CD8-positive, alpha-beta memory T cell (primary cell): ENCODE measurements at regions not wholly inside any gene's neighbourhood (a gene's known extent, or its start where the extent isn't known, plus 50 kb on each side); places are given as distances from the start of the nearest gene placed in this dataset.

Experiments used
- CTCF ChIA-PET: fragments of 350-600 bp; sonication (Branson Sonifier 250); formaldehyde crosslinking; loops from one replicate; lab custom pipeline; 2021; ENCODE audit warnings: antibody characterized with exemption; lab: Charles Lee
- POLR2A ChIA-PET: fragments of 350-600 bp; sonication (Branson Sonifier 250); formaldehyde crosslinking; loops from one replicate; lab custom pipeline; 2021; ENCODE audit warnings: antibody characterized with exemption; lab: Charles Lee
- DNase-seq, 5 donors: peaks; one replicate each; pipeline versions ENCODE4 v3.0.0 to v3.0.0-alpha.2; 2020 to 2022; ENCODE audit warnings: mixed read lengths in 1 of 5
- H3K27ac ChIP-seq: one replicate; pipeline ENCODE4 v1.7.0; 2013; ENCODE audit warnings: low read depth, mild to moderate bottlenecking, low read length, moderate library complexity
- H3K27me3 ChIP-seq: 2 replicates; pipeline ENCODE4 v1.7.0; 2013; ENCODE audit warnings: low read length, mild to moderate bottlenecking; ENCODE audit not compliant: insufficient read depth, poor library complexity, severe bottlenecking
- H3K36me3 ChIP-seq: 2 replicates; pipeline ENCODE4 v1.7.0; 2013; ENCODE audit warnings: mild to moderate bottlenecking, low read length, moderate library complexity; ENCODE audit not compliant: insufficient read depth
- H3K4me1 ChIP-seq: 2 replicates; pipeline ENCODE4 v1.7.0; 2013; ENCODE audit warnings: mild to moderate bottlenecking, low read length, moderate library complexity; ENCODE audit not compliant: insufficient read depth
- H3K4me3 ChIP-seq: 2 replicates; pipeline ENCODE4 v1.7.0; 2013; ENCODE audit warnings: mild to moderate bottlenecking, low read length
- H3K9me3 ChIP-seq: 2 replicates; pipeline ENCODE4 v1.7.0; 2013; ENCODE audit warnings: mild to moderate bottlenecking, low read length
- H3K27ac Mint-ChIP-seq, 8 donors: one replicate each; pipeline ENCODE4 v1.8.0; 2020 to 2021; ENCODE audit warnings: mixed read lengths in 8 of 8, mild to moderate bottlenecking in 6 of 8, inconsistent platforms in 3 of 8, moderate library complexity in 3 of 8
- H3K27me3 Mint-ChIP-seq, 2 donors: one replicate each; pipeline ENCODE4 v1.8.0; 2020 to 2021; ENCODE audit warnings: mixed read lengths in 2 of 2, mild to moderate bottlenecking in 1 of 2, moderate library complexity in 1 of 2
- H3K36me3 Mint-ChIP-seq, 3 donors: one replicate each; pipeline ENCODE4 v1.8.0; 2020 to 2021; ENCODE audit warnings: mixed read lengths in 3 of 3, inconsistent platforms in 1 of 3, mild to moderate bottlenecking in 1 of 3
- H3K4me1 Mint-ChIP-seq, 3 donors: one replicate each; pipeline ENCODE4 v1.8.0; 2020 to 2021; ENCODE audit warnings: mixed read lengths in 3 of 3, inconsistent platforms in 1 of 3, mild to moderate bottlenecking in 1 of 3
- H3K4me3 Mint-ChIP-seq, 7 donors: one replicate each; pipeline ENCODE4 v1.8.0; 2020 to 2021; ENCODE audit warnings: mixed read lengths in 7 of 7, mild to moderate bottlenecking in 6 of 7, moderate library complexity in 4 of 7, inconsistent platforms in 2 of 7
- H3K9me3 Mint-ChIP-seq, 5 donors: one replicate each; pipeline ENCODE4 v1.8.0; 2020 to 2022; ENCODE audit warnings: mixed read lengths in 5 of 5, mild to moderate bottlenecking in 3 of 5, moderate library complexity in 2 of 5, inconsistent platforms in 1 of 5

- Mint-ChIP-seq H3K4me1 (no peaks in the 10 kb centered on the region), H3K4me3 (no peak overlapping the region), H3K9me3 (no peaks in the 10 kb centered on the region), H3K36me3 (peaks cover 8 to 32% (median 10%) of the 10 kb centered on the region in 3 donors), H3K27ac (no peak overlapping the region), H3K27me3 (peaks cover 2 to 3% of the 10 kb centered on the region in 2 donors)
- Histone ChIP-seq H3K27me3 (no peaks in the 10 kb centered on the region), H3K27ac (no peak overlapping the region), H3K4me3 (no peak overlapping the region), H3K36me3 (no peaks in the 10 kb centered on the region), H3K9me3 (no peaks in the 10 kb centered on the region), H3K4me1 (no peaks in the 10 kb centered on the region)
- POLR2A ChIA-PET: no interaction called here
- CTCF ChIA-PET: interaction anchor here (1.0 kb wide), 1 partner anchor 10 kb away, joined by 3 read pairs; no protein-coding TSS in a partner anchor
- no peak for DNase-seq
These were observed 51.1 kb upstream of the PWP1 start for GRCh38 chr12:107634530-107634929.

DNA sequence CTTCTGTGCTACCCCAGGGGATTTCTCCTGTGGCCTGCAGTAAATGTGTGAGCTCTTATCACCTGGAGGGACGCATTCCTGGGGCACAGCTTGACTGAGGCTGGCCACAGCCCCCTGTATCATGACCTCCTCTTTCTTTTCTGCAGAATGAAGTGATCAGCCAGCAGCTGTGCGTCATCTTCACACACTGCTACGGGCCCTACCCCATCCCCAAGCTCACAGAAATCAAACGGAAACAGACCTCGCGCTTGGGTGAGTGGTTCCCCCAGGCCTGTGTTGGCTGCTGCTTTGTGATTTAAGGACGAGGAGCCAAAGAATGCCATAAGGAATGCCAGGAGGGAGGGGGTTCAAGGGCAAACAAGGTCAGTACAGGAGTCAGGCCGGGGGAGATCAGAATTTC is 50.5 kb upstream of the PWP1 start:
- ChIA-PET POLR2A (no interaction called here), CTCF (interaction anchor here (1.0 kb wide), 1 partner anchor 10 kb away, joined by 3 read pairs; no protein-coding TSS in a partner anchor)
- Mint-ChIP-seq H3K4me3 (no peak overlapping the region), H3K9me3 (no peaks in the 10 kb centered on the region), H3K27ac (no peak overlapping the region), H3K36me3 (peaks cover 8 to 34% (median 10%) of the 10 kb centered on the region in 3 donors), H3K27me3 (peaks cover 2 to 3% of the 10 kb centered on the region in 2 donors), H3K4me1 (no peaks in the 10 kb centered on the region)
- no peak overlapping the region for H3K27ac ChIP-seq
- no peaks in the 10 kb centered on the region for H3K4me1 ChIP-seq
- DNase-seq: no peak
- H3K27me3 ChIP-seq: no peaks in the 10 kb centered on the region
- H3K9me3 ChIP-seq: no peaks in the 10 kb centered on the region
- H3K4me3 ChIP-seq: no peak overlapping the region
- no peaks in the 10 kb centered on the region for H3K36me3 ChIP-seq
